Gastroesophageal sphincter (tissue), 4 donors: ENCODE measurements at regions not wholly inside any gene's neighbourhood (a gene's known extent, or its start where the extent isn't known, plus 50 kb on each side); places are given as distances from the start of the nearest gene placed in this dataset.

Experiments
- ATAC-seq: fragments of 150-250 bp; one replicate; pipeline ENCODE4 v1.9.1; 2016; ENCODE audit warnings: mild to moderate bottlenecking, moderate library complexity
- H3K27ac ChIP-seq, 4 donors: fragments of 200-600 bp; sonication (generic) in 3 of 4; 1 replicate in 3 of 4; 2 replicates in 1 of 4; pipeline ENCODE4 v1.5.1; 2016 to 2019
- H3K27me3 ChIP-seq: fragments of 200-600 bp; sonication (generic); one replicate; pipeline ENCODE4 v1.5.1; 2019
- H3K36me3 ChIP-seq, 2 donors: fragments of 200-600 bp; sonication (generic); one replicate each; pipeline ENCODE4 v1.5.1; 2019; ENCODE audit warnings: control low read depth in 1 of 2
- H3K4me1 ChIP-seq, 3 donors: fragments of 200-600 bp; sonication (generic); 1 replicate in 2 of 3; 2 replicates in 1 of 3; pipeline ENCODE4 v1.5.1; 2016 to 2019; ENCODE audit warnings: control low read depth in 2 of 3
- H3K4me3 ChIP-seq, 2 donors: fragments of 200-600 bp; sonication (generic); one replicate each; pipeline ENCODE4 v1.5.1; 2019; ENCODE audit warnings: mild to moderate bottlenecking in 1 of 2, moderate library complexity in 1 of 2
- H3K9me3 ChIP-seq, 3 donors: fragments of 200-600 bp; sonication (generic); one replicate each; pipeline ENCODE4 v1.5.1; 2017 to 2019; ENCODE audit warnings: control low read depth in 2 of 3
- CTCF ChIP-seq, 4 experiments: fragments of 200-600 bp in 2 of 4; fragments of 450-650 bp in 2 of 4; sonication (generic) in 1 of 4; IDR thresholded peaks; one replicate each; pipeline ENCODE4 v1.5.1; 2017 to 2019; ENCODE audit warnings: antibody characterized with exemption in 4 of 4, mild to moderate bottlenecking in 2 of 4, moderate library complexity in 2 of 4
- EP300 ChIP-seq: sonication (generic); formaldehyde crosslinking; IDR thresholded peaks from one replicate; pipeline ENCODE4 v1.6.1; 2017; ENCODE audit warnings: antibody characterized with exemption, mild to moderate bottlenecking
- POLR2A ChIP-seq, 2 donors: fragments of 450-650 bp; IDR thresholded peaks; one replicate each; pipeline ENCODE4 v1.6.1; 2017; ENCODE audit warnings: antibody characterized with exemption in 2 of 2, mild to moderate bottlenecking in 2 of 2, moderate library complexity in 1 of 2
- POLR2AphosphoS5 ChIP-seq: sonication (generic); formaldehyde crosslinking; IDR thresholded peaks from one replicate; pipeline ENCODE4 v1.6.1; 2017; ENCODE audit warnings: antibody characterized with exemption
- WGBS, 2 donors: methylation state at CpG; one replicate each; pipeline ENCODE4 v1.1.5; 2018; ENCODE audit warnings: low coverage in 1 of 2; 5-methylcytosine and 5-hydroxymethylcytosine counted together

GRCh38 chr13:50548586-50548985 is 294.9 kb downstream of the DLEU7 start:
- 96 to 100% methylated on average over 2 of the region's 2 CpGs for WGBS, 2 donors

GRCh38 chr13:50549221-50549942 is 294.1 kb downstream of the DLEU7 start:
- Histone ChIP-seq H3K27ac (no peak overlapping the region), H3K4me1 (no peaks in the 10 kb centered on the region), H3K9me3 (no peaks in the 10 kb centered on the region), H3K4me3 (no peak overlapping the region), H3K36me3 (no peaks in the 10 kb centered on the region), H3K27me3 (no peaks in the 10 kb centered on the region)
- no peak for ATAC-seq
- TF ChIP-seq CTCF (IDR thresholded peaks at IDR 0.05) (no peak), POLR2A (IDR thresholded peaks at IDR 0.05) (no peak), POLR2AphosphoS5 (no peak), EP300 (no peak)
- 79 to 82% methylated on average over 2 to 4 of the region's 4 CpGs for WGBS, 2 donors

More at GRCh38 chr13:50548586-50548985, 294.9 kb downstream of the DLEU7 start:
- ATAC-seq = no peak
- Histone ChIP-seq H3K4me1 (peaks cover 0 to 4% (median 0%) of the 10 kb centered on the region in 3 donors), H3K9me3 (no peaks in the 10 kb centered on the region), H3K4me3 (no peak overlapping the region), H3K36me3 (no peaks in the 10 kb centered on the region), H3K27me3 (no peaks in the 10 kb centered on the region), H3K27ac (no peak overlapping the region)
- TF ChIP-seq POLR2AphosphoS5 (no peak), EP300 (no peak), POLR2A (IDR thresholded peaks at IDR 0.05) (no peak), CTCF (IDR thresholded peaks at IDR 0.05) (no peak)

GRCh38 chr13:50550151-50550550 is 293.3 kb downstream of the DLEU7 start:
- TF ChIP-seq POLR2AphosphoS5 (no peak), CTCF (IDR thresholded peaks at IDR 0.05) (no peak), POLR2A (IDR thresholded peaks at IDR 0.05) (no peak), EP300 (no peak)
- Histone ChIP-seq H3K4me1 (no peaks in the 10 kb centered on the region), H3K9me3 (no peaks in the 10 kb centered on the region), H3K27ac (no peak overlapping the region), H3K27me3 (no peaks in the 10 kb centered on the region), H3K36me3 (no peaks in the 10 kb centered on the region), H3K4me3 (no peak overlapping the region)
- 92% methylated on average over 1 of the region's 1 CpG for WGBS, 2 donors
- ATAC-seq = no peak

GRCh38 chr13:50552424-50552966 is 291.0 kb downstream of the DLEU7 start:
- no peaks in the 10 kb centered on the region for H3K27me3 ChIP-seq
- H3K9me3 ChIP-seq = no peaks in the 10 kb centered on the region
- no peak for TF ChIP-seq POLR2A (IDR thresholded peaks at IDR 0.05)
- TF ChIP-seq CTCF (IDR thresholded peaks at IDR 0.05) = no peak
- no peak for TF ChIP-seq EP300
- no peak for TF ChIP-seq POLR2AphosphoS5
- no peak overlapping the region for H3K4me3 ChIP-seq
- WGBS, 2 donors = 31 to 57% methylated on average over 1 of the region's 1 CpG
- ATAC-seq = no peak
- no peaks in the 10 kb centered on the region for H3K36me3 ChIP-seq
- no peaks in the 10 kb centered on the region for H3K4me1 ChIP-seq
- no peak overlapping the region for H3K27ac ChIP-seq

GRCh38 chr13:50561739-50562138 is 281.8 kb downstream of the DLEU7 start:
- Histone ChIP-seq H3K9me3 (peaks cover 0 to 2% (median 0%) of the 10 kb centered on the region in 3 donors), H3K27me3 (no peaks in the 10 kb centered on the region), H3K4me3 (no peak overlapping the region), H3K4me1 (no peaks in the 10 kb centered on the region), H3K27ac (no peak overlapping the region), H3K36me3 (no peaks in the 10 kb centered on the region)
- ATAC-seq = no peak
- TF ChIP-seq POLR2A (IDR thresholded peaks at IDR 0.05) (no peak), CTCF (IDR thresholded peaks at IDR 0.05) (no peak), POLR2AphosphoS5 (no peak), EP300 (no peak)
